Stimulated activated CD8-positive, alpha-beta memory T cell treated with anti-CD3 and anti-CD28 coated beads, Interleukin-7, amount 100 ng/mL, for 4 hours (primary cell): ENCODE measurements at regions not wholly inside any gene's neighbourhood (a gene's known extent, or its start where the extent isn't known, plus 50 kb on each side); places are given as distances from the start of the nearest gene placed in this dataset.

Experiments used
- DNase-seq, 2 donors: peaks; one replicate each; pipeline ENCODE4 v3.0.0-alpha.2; 2020; ENCODE audit warnings: low read depth in 2 of 2

- no peak for DNase-seq
Observed at GRCh38 chr4:123939621-123940020, 543.0 kb downstream of the SPRY1 start.

- DNase-seq = no peak
Observed at GRCh38 chr4:123940604-123941003, 544.0 kb downstream of the SPRY1 start.

GRCh38 chr4:123941306-123941705, 544.7 kb downstream of the SPRY1 start:
- no peak for DNase-seq

DNA sequence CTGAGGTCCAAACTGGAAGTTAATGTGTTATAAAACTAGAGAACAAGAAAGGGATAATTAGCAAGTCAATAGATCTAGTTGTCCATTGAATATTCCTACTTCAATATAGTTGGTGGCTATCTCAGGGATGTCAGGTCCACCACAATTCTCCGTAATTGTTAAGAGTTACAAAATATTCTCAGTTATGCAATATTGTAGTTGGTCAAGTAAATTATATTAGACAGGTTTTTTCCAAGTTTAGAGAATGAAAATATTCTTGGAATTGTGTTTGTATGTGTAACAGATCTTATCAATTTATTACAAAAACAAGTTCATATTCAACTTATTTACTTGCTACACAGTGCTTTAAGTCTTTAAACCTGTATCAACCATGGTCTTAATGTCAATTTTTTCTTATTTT, 547.4 kb downstream of the SPRY1 start:
- no peak for DNase-seq

DNA sequence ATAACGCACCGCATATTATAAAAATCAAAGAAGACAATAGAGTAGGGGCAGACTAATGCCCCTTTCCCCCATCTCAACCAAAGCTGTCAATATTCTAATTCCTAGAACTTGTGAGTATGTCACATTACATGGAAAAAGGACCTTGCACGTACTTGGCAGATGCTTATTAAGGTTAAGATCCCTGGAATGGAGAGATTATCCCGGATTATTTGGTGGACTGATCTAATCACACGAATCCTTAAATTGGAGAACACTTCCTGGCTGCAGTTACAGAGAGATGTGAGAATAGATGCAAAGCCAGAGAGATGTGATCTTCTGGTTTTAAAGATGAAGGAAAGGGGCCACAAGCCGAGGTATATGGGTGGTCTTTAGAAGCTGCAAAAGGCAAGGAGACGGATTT, 548.7 kb downstream of the SPRY1 start:
- DNase-seq = no peak

GRCh38 chr4:123950530-123950929, 553.9 kb downstream of the SPRY1 start:
- DNase-seq = no peak

DNA sequence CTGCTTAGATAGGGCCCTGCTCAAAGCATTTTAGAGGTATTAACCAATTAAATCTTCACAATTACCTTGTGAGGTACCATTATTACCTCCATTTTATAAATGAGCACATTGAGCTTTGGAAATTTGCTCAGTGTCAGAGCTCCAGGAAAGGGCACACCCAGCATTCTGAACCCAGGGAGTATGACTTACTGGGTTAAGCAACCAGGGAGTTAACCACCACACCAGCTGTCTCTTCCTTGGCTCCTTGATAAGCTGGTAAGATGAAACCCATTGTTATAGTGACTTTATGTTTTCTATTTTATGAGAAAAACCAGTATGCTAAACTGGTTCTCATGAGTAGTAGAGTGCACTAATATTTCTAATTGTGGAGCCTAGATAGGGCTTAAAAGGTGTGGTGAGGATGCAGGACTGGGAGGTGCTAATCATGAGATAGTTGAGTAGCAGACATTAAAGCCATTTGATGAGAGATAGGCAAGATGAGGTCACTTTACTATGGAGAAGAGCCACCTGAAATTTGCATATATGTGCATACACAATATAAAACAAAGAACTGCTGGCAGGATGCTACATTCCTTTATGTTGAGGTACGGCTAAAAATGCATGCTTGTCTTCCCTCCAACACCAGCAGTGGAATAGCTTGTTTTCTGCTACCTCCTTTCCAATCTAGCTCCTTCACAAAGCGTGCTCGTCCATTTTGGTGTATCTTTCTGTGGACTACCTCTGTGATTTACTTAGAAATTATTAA, 556.1 kb downstream of the SPRY1 start:
- no peak for DNase-seq

GRCh38 chr4:123953566-123953965, 557.0 kb downstream of the SPRY1 start:
- DNase-seq = no peak

GRCh38 chr4:123954220-123954619, 557.6 kb downstream of the SPRY1 start:
- no peak for DNase-seq

DNA sequence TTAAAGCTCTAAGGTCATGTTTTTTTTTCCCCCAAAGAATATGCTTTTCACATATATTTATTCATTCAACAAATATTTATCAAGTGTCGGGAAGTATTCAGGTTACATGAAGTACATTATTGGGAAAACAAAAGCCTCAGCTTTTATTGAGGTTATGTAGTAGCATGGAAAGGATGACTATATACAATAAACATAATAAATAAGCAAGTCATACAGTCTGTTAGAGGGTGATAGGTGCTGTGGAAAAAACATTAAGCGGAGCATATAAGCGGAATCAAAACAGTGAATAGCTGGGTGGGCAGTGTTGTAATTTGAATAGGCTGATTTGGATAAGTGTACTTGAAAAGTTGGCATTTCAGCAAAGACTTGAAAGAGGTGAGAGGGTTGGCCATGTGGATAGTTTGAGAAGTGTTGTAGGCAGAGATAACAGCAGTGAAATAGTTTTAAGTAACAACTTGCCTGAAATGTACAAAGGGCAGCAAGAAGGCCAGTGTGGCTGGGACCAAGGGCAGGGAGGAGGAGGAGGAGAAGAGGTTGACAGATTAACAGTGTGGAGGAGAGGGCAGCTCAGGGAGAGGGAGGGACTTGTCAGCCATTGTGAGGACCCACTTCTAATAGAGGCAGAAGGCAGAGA, 558.7 kb downstream of the SPRY1 start:
- DNase-seq = no peak

- DNase-seq = no peak
Observed at GRCh38 chr4:123956204-123956603, 559.6 kb downstream of the SPRY1 start.

DNA sequence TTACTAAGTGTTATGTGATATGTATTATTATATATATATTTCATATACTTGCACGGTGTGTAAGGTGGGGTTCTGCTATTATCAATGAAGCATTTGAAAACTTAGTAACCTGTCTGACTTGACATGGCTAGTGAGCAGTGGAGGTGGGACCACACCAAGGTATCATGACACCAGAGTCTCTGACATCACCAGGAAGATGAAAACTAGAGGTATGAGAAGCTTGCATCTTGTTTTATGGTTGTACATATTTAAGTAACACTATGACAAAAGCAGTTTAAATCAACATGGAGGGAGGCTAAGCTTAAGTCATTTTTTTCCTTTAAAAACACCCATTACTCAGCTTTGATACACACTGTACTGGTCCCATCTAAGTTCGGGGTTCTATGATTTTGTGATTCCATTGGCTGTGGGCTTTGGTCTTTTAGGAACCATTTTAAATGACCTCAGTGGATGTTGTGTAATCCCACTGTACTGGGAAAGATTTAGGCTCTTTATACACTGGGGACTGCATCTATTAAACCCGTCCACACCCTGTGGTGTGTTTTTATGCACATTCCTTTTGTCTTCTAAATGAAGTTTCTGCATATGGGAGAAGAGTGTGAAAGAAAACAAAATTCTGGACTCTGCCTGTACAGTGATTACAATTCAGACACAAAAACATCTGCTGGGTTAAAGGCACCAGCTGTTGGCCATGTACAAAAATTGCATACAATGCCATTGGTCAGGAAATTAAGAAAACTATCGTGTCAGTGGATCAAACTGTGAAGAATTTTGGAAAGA, 570.6 kb downstream of the SPRY1 start:
- DNase-seq = no peak

DNA sequence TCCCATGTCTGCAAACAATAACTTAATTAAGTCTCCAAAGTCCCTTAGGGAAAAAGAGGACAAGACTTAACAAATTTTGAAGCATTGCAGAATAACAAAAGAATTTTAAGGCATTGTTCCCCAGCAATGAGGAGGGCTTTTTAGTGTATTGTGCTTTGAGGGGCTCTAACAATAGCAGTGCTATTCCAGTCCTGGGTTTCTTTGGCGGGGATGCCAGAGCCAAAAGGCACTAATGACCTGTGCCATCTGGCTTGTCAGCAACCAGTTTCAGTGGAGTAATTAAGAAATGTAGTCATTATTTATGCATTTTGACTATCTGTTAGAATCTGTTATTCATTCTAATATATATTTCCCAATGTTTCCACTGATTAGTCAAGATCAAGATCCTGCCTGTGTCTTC, 575.4 kb downstream of the SPRY1 start:
- DNase-seq = no peak

- no peak for DNase-seq
Observed at GRCh38 chr4:123974386-123975149, 578.0 kb downstream of the SPRY1 start.

DNA sequence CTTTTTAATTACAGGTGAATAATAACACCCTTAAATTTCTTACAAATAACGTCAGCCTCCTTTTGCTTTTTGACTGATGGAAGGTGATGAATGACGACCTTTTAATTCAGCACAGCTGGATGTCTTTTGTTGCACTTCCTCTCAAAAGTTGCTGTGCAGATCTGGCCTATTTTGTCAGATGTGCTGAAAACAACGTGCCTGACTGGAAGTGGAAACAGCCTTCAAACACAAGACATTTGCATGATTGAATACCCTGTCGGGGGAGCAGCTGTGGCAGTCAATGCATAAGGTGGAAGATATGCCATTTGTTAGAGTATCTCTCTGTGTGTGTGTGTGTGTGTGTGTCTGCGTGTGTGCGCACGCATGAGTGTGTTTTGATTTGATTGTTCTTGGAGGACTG, 579.7 kb downstream of the SPRY1 start:
- no peak for DNase-seq

DNA sequence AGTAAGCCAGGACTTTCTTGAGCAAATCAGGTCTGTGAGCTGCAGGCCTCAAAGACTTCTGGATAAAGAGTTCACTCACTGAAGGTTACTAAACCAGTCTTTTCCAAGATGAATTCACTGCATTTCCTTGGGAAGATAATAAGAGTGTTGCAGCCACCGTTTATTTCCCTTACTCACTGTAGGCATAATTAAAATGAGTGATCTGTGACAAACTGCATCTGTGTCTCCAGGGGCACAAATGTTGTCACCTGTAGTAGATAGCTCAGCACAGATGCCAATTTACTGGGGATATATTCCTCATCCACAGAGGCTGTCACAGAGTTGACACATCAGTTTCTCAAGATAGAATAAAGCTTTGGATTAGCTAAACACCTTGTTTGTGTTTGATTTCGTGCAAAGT, 580.2 kb downstream of the SPRY1 start:
- DNase-seq = no peak

DNA sequence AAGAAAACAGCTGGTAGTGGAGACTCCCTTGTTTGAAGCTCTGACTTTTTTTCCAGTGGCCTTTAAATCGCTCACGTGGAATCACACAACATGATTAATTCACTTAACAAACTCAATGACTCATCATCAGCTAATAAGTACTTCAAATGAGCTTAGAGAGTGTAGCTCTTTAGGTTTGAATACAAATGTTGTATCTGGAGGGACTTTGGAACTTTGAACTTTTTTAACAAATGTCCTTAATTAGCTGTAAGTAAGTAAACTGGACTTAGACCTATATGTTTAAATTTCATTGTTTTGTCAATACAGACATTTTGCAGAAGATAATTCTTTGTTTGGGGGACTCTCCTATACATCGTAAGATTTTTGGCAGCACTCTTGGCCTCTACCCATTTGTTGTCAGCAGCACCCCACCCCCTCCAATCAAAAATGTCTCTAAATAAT, 581.1 kb downstream of the SPRY1 start:
- no peak for DNase-seq

- no peak for DNase-seq
Observed at GRCh38 chr4:123978637-123979036, 582.0 kb downstream of the SPRY1 start.

DNA sequence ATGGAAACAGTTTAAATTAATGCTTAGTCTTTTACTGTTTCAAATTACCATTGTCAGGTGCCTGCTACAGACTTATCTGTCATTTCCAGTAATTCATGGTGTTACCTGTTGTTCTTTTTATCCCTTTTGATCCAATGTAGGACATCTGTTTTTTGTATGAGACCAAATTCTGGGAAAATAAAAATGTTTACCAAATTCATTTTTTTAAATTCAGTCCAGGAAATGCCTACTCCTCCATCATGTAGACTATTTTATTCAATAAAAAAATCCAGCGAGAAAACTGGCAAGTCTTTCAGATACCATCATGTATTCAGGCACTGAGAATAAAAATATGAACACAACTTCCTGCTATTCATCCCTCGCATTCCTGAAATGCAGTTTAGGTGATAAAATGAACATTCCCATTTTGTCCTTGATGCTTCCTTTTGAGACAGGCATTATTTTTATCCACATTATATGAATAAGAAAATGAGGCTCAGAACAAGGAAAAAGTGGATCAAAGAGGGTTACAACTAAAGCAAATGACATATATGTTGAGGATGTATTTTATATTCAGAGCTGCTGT, 584.2 kb downstream of the SPRY1 start:
- no peak for DNase-seq

DNA sequence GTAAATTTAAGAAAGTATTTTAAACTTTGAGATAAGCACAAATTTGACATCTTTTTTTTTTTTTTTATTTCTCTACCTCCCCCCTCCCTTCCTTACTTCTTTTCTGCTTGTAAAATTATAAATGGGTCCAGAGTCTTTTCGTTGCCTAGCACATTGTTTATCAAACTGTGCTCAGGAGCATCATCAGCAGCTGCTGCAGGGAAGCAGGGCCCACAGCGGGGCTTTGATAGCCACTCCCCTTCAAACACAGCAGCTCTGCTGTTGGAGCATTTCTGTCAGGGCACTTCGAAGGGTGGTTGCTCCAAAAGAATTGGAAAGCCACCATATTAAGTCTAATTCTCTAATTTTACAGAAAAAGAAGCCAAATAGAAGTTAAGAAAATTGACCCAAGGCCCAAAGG, 588.3 kb downstream of the SPRY1 start:
- no peak for DNase-seq

- no peak for DNase-seq
Observed at GRCh38 chr4:123986268-123986798, 589.7 kb downstream of the SPRY1 start.
